ENCODE measurements at regions not wholly inside any gene's neighbourhood (a gene's known extent, or its start where the extent isn't known, plus 50 kb on each side); places are given as distances from the start of the nearest gene placed in this dataset.
"Not testable (repeated sequence)": the region's sequence is repeated elsewhere in the genome, so short reads cannot be mapped to it uniquely, and the experiment has no call there.

GRCh38 chr3:197431346-197431910, 124.3 kb downstream of the BDH1 start:
- no peak for DNase-seq (ENCODE audit: low read depth)

- DNase-seq (ENCODE audit: low read depth) = no peak
Observed at GRCh38 chr3:197430934-197431333, 124.8 kb downstream of the BDH1 start.

- no peak for DNase-seq (ENCODE audit: low read depth)
Observed at GRCh38 chr3:197430502-197430901, 125.3 kb downstream of the BDH1 start.

GRCh38 chr3:197428952-197429351, 126.8 kb downstream of the BDH1 start:
- DNase-seq (ENCODE audit: low read depth) = no peak

GRCh38 chr3:197428117-197428801, 127.5 kb downstream of the BDH1 start:
- DNase-seq (ENCODE audit: low read depth) = peak; percentile 97

GRCh38 chr3:197427021-197427420, 128.6 kb upstream of the DLG1 start:
- no peak for DNase-seq (ENCODE audit: low read depth)

GRCh38 chr3:197426121-197426566, 127.7 kb upstream of the DLG1 start:
- no peak for DNase-seq (ENCODE audit: low read depth)

GRCh38 chr3:197425485-197426120, 127.2 kb upstream of the DLG1 start:
- no peak for DNase-seq (ENCODE audit: low read depth)

- no peak for DNase-seq (ENCODE audit: low read depth)
Observed at GRCh38 chr3:197424674-197425484, 126.5 kb upstream of the DLG1 start.

- DNase-seq (ENCODE audit: low read depth) = no peak
Observed at GRCh38 chr3:197424266-197424665, 125.9 kb upstream of the DLG1 start.

- DNase-seq (ENCODE audit: low read depth) = no peak
Observed at GRCh38 chr3:197423376-197423775, 125.0 kb upstream of the DLG1 start.

- DNase-seq (ENCODE audit: low read depth) = no peak
Observed at GRCh38 chr3:197422506-197422905, 124.1 kb upstream of the DLG1 start.

GRCh38 chr3:197421021-197421420, 122.6 kb upstream of the DLG1 start:
- DNase-seq (ENCODE audit: low read depth) = no peak

- DNase-seq (ENCODE audit: low read depth) = no peak
Observed at GRCh38 chr3:197420566-197420965, 122.2 kb upstream of the DLG1 start.

- DNase-seq (ENCODE audit: low read depth) = no peak
Observed at GRCh38 chr3:197420115-197420514, 121.7 kb upstream of the DLG1 start.

- DNase-seq (ENCODE audit: low read depth) = no peak
Observed at GRCh38 chr3:197419696-197420095, 121.3 kb upstream of the DLG1 start.

GRCh38 chr3:197417911-197418618, 119.7 kb upstream of the DLG1 start:
- no peak for DNase-seq (ENCODE audit: low read depth)

- DNase-seq (ENCODE audit: low read depth) = no peak
Observed at GRCh38 chr3:197417441-197417840, 119.0 kb upstream of the DLG1 start.

- DNase-seq (ENCODE audit: low read depth) = not testable (repeated sequence)
Observed at GRCh38 chr3:197411899-197412298, 113.5 kb upstream of the DLG1 start.

GRCh38 chr3:197410170-197410569, 111.8 kb upstream of the DLG1 start:
- DNase-seq (ENCODE audit: low read depth) = not testable (repeated sequence)
